ENCODE measurements at regions not wholly inside any gene's neighbourhood (a gene's known extent, or its start where the extent isn't known, plus 50 kb on each side); places are given as distances from the start of the nearest gene placed in this dataset.

- Histone ChIP-seq H3K36me3 (replicated peaks) (no peaks in the 10 kb centered on the region), H3K4me3 (ENCODE audit: low read depth, low read length) (no peak overlapping the region), H3K27me3 (replicated peaks) (no peaks in the 10 kb centered on the region), H3K27ac (no peak overlapping the region)
- TF ChIP-seq, protein P1, sequence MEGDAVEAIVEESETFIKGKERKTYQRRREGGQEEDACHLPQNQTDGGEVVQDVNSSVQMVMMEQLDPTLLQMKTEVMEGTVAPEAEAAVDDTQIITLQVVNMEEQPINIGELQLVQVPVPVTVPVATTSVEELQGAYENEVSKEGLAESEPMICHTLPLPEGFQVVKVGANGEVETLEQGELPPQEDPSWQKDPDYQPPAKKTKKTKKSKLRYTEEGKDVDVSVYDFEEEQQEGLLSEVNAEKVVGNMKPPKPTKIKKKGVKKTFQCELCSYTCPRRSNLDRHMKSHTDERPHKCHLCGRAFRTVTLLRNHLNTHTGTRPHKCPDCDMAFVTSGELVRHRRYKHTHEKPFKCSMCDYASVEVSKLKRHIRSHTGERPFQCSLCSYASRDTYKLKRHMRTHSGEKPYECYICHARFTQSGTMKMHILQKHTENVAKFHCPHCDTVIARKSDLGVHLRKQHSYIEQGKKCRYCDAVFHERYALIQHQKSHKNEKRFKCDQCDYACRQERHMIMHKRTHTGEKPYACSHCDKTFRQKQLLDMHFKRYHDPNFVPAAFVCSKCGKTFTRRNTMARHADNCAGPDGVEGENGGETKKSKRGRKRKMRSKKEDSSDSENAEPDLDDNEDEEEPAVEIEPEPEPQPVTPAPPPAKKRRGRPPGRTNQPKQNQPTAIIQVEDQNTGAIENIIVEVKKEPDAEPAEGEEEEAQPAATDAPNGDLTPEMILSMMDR (IDR thresholded peaks at IDR 0.05; ENCODE audit: low read depth, low read length, missing control alignments): no peak
- in situ Hi-C loops (cut with HindIII; ENCODE audit: low pct_ligation_motif_present, low sequenced_read_pairs): no loop called here
- DNase-seq: no peak
These were observed 71.8 kb upstream of the TMEM108 start for GRCh38 chr3:132966374-132966773.

DNA sequence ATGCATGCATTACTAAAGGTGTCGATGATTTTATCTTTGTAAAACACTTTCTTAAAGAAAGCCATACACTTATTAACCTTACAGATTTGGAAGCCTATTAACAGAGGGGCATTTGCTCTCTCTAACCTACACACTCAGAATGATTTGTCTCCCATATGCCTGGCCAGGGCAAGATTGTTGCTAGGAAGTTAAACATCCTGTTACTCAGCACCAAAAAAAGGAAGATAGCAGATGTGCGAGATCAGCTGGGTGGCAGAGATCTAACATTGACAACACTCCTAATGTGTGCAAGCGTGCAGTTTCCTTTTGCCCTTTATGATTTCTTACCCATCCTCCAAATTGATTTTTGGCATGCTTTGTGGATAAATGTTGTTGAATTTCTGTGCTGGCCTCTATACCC, 73.9 kb upstream of the TMEM108 start:
- H3K27ac ChIP-seq: no peak overlapping the region
- TF ChIP-seq, protein P1 (IDR thresholded peaks at IDR 0.05; ENCODE audit: low read depth, low read length, missing control alignments): no peak
- H3K36me3 ChIP-seq (replicated peaks): no peaks in the 10 kb centered on the region
- DNase-seq: no peak
- H3K27me3 ChIP-seq (replicated peaks): no peaks in the 10 kb centered on the region
- H3K4me3 ChIP-seq (ENCODE audit: low read depth, low read length): no peak overlapping the region
- in situ Hi-C loops (cut with HindIII; ENCODE audit: low pct_ligation_motif_present, low sequenced_read_pairs): no loop called here

DNA sequence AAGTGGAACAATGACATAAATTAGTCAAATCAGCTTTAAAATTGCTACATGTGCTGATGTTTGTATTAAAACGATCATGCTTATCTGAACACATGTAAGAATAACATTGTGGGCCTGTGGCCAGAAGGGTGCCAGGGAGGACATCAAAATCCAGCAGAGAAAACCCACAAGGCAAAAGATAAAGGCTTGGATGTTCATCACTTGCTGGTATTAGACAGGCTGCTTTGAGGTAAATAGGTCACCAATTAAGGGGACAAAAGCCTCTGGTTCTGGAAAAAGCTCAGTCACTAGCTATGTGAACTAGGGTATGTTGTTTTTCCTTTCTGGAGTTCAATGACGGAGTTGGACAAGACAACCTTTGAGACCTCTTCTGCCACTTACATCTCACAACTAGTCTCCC, 74.4 kb upstream of the TMEM108 start:
- in situ Hi-C loops (cut with HindIII; ENCODE audit: low pct_ligation_motif_present, low sequenced_read_pairs): no loop called here
- no peak overlapping the region for H3K27ac ChIP-seq

DNA sequence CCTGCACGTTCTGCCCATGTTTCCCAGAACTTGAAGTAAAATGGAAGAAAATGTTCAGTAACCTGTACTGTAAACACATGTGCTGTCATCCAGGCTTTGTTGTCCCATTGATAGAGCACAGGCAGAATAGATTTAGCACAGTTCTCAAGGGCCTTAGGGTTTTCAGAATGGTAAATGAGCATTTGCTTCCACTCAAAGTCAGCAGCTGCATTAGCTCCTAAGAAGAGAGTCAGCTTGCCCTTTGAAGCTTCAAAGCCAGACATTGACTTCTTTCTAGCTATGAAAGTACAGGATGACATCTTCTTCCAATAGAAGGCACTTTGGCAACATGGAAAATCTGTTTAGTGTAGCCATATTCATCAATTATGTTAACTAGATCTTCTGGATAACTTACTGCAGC, 76.2 kb upstream of the TMEM108 start:
- DNase-seq: no peak
- no peaks in the 10 kb centered on the region for H3K36me3 ChIP-seq (replicated peaks)
- TF ChIP-seq, protein P1 (IDR thresholded peaks at IDR 0.05; ENCODE audit: low read depth, low read length, missing control alignments): no peak
- in situ Hi-C loops (cut with HindIII; ENCODE audit: low pct_ligation_motif_present, low sequenced_read_pairs): no loop called here
- H3K4me3 ChIP-seq (ENCODE audit: low read depth, low read length): no peak overlapping the region
- H3K27ac ChIP-seq: no peak overlapping the region
- no peaks in the 10 kb centered on the region for H3K27me3 ChIP-seq (replicated peaks)

More for the DNA sequence above, 74.4 kb upstream of the TMEM108 start:
- Histone ChIP-seq H3K4me3 (ENCODE audit: low read depth, low read length) (no peak overlapping the region), H3K36me3 (replicated peaks) (no peaks in the 10 kb centered on the region), H3K27me3 (replicated peaks) (no peaks in the 10 kb centered on the region)
- no peak for DNase-seq
- TF ChIP-seq, protein P1 (IDR thresholded peaks at IDR 0.05; ENCODE audit: low read depth, low read length, missing control alignments): no peak

- TF ChIP-seq, protein P1 (IDR thresholded peaks at IDR 0.05; ENCODE audit: low read depth, low read length, missing control alignments): no peak
- H3K27me3 ChIP-seq (replicated peaks): no peaks in the 10 kb centered on the region
- no peak overlapping the region for H3K4me3 ChIP-seq (ENCODE audit: low read depth, low read length)
- in situ Hi-C loops (cut with HindIII; ENCODE audit: low pct_ligation_motif_present, low sequenced_read_pairs): no loop called here
- no peak overlapping the region for H3K27ac ChIP-seq
- DNase-seq: no peak
- H3K36me3 ChIP-seq (replicated peaks): no peaks in the 10 kb centered on the region
These were observed 84.5 kb upstream of the TMEM108 start for GRCh38 chr3:132953683-132954082.

GRCh38 chr3:132927896-132928295, 110.3 kb upstream of the TMEM108 start:
- H3K27ac ChIP-seq: no peak overlapping the region
- H3K27me3 ChIP-seq (replicated peaks): no peaks in the 10 kb centered on the region
- TF ChIP-seq, protein P1 (IDR thresholded peaks at IDR 0.05; ENCODE audit: low read depth, low read length, missing control alignments): no peak
- no peak for DNase-seq
- H3K36me3 ChIP-seq (replicated peaks): no peaks in the 10 kb centered on the region
- H3K4me3 ChIP-seq (ENCODE audit: low read depth, low read length): no peak overlapping the region
- in situ Hi-C loops (cut with HindIII; ENCODE audit: low pct_ligation_motif_present, low sequenced_read_pairs): no loop called here

Data from brain microvascular endothelial cell (primary cell).